Keratinocyte (primary cell): ENCODE measurements at regions not wholly inside any gene's neighbourhood (a gene's known extent, or its start where the extent isn't known, plus 50 kb on each side); places are given as distances from the start of the nearest gene placed in this dataset.

ENCODE experiments used
- DNase-seq: peaks from one replicate; pipeline ENCODE4 v3.0.0-alpha.2; 2011; ENCODE audit warnings: low read depth, missing footprints, low spot score
- FAIRE-seq: peaks from 2 replicates; lab custom pipeline; 2011; peaks lifted over from hg19 to GRCh38; lab: Jason Lieb, UNC
- H2AFZ ChIP-seq: 2 replicates; pipeline ENCODE4 v1.6.0; 2012; ENCODE audit warnings: low read length, control low read depth, inconsistent platforms; ENCODE audit not compliant: control insufficient read depth
- H3K27ac ChIP-seq: 2 replicates; pipeline ENCODE4 v1.5.1; 2011; ENCODE audit warnings: low read length; ENCODE audit not compliant: control insufficient read depth, insufficient read depth
- H3K27me3 ChIP-seq: 3 replicates; pipeline ENCODE4 v1.6.0; 2011; ENCODE audit warnings: low read length; ENCODE audit not compliant: control insufficient read depth, insufficient read depth; ENCODE audit errors: extremely low read depth
- H3K36me3 ChIP-seq, 2 experiments: 2 replicates in 1 of 2; 3 replicates in 1 of 2; pipeline ENCODE4 v1.5.1; 2011; ENCODE audit warnings: low read length in 2 of 2, mild to moderate bottlenecking in 1 of 2; ENCODE audit not compliant: control insufficient read depth in 2 of 2, insufficient read depth in 2 of 2; ENCODE audit errors: extremely low read depth in 1 of 2
- H3K4me1 ChIP-seq: 3 replicates; pipeline ENCODE4 v1.5.1; 2011; ENCODE audit warnings: low read length; ENCODE audit not compliant: control insufficient read depth, insufficient read depth; ENCODE audit errors: extremely low read depth
- H3K4me2 ChIP-seq: 3 replicates; pipeline ENCODE4 v1.6.0; 2011; ENCODE audit warnings: low read depth, low read length; ENCODE audit not compliant: control insufficient read depth, insufficient read depth; ENCODE audit errors: extremely low read depth
- H3K4me3 ChIP-seq, 3 experiments: fragments of 200-600 bp in 1 of 3; sonication (generic) in 1 of 3; 2 replicates in 2 of 3; 3 replicates in 1 of 3; pipeline ENCODE4 v1.5.1; 2011 to 2016; ENCODE audit warnings: low read length in 3 of 3, mild to moderate bottlenecking in 3 of 3, control low read depth in 2 of 3, inconsistent platforms in 1 of 3, low read depth in 1 of 3, mixed read lengths in 1 of 3, mixed run types in 1 of 3, moderate library complexity in 1 of 3; ENCODE audit not compliant: control insufficient read depth in 2 of 3, insufficient read depth in 2 of 3; ENCODE audit errors: extremely low read depth in 1 of 3
- H3K79me2 ChIP-seq: 2 replicates; pipeline ENCODE4 v1.6.0; 2012; ENCODE audit warnings: low read length; ENCODE audit not compliant: control insufficient read depth, insufficient read depth
- H3K9ac ChIP-seq: 3 replicates; pipeline ENCODE4 v1.6.0; 2011; ENCODE audit warnings: low read length; ENCODE audit not compliant: control insufficient read depth, insufficient read depth; ENCODE audit errors: extremely low read depth
- H3K9me1 ChIP-seq: 3 replicates; pipeline ENCODE4 v1.6.0; 2011; ENCODE audit warnings: low read length; ENCODE audit not compliant: control insufficient read depth, insufficient read depth; ENCODE audit errors: extremely low read depth
- H3K9me3 ChIP-seq: 2 replicates; pipeline ENCODE4 v1.5.1; 2012; ENCODE audit warnings: low read depth, low read length; ENCODE audit not compliant: control insufficient read depth
- H4K20me1 ChIP-seq: 3 replicates; pipeline ENCODE4 v1.6.0; 2011; ENCODE audit warnings: low read length; ENCODE audit not compliant: control insufficient read depth, insufficient read depth; ENCODE audit errors: extremely low read depth
- EZH2 ChIP-seq: IDR thresholded peaks from one replicate; pipeline ENCODE4 v1.6.1; 2012; ENCODE audit warnings: inconsistent platforms, mild to moderate bottlenecking, low read length, moderate library complexity
- dilution Hi-C: fragments of 300-500 bp; cut with MboI; formaldehyde crosslinking; loops from one replicate; pipeline ENCODE4 v1.7.0; 2020; ENCODE audit warnings: low sequenced_read_pairs; ENCODE audit not compliant: extremely low pct_ligation_motif_present
- TF ChIP-seq, protein P1 (sequence below), 3 experiments: IDR thresholded peaks in 1 of 3; conservative IDR thresholded peaks in 1 of 3; optimal IDR thresholded peaks in 1 of 3; 2 replicates in 2 of 3; 3 replicates in 1 of 3; pipeline versions ENCODE3 to v1.5.1; 2011; ENCODE audit warnings: low read length in 3 of 3, mild to moderate bottlenecking in 3 of 3, moderate library complexity in 2 of 3, control low read depth in 1 of 3, inconsistent platforms in 1 of 3; ENCODE audit not compliant: insufficient read depth in 2 of 3; ENCODE audit errors: extremely low read depth in 1 of 3

DNA sequence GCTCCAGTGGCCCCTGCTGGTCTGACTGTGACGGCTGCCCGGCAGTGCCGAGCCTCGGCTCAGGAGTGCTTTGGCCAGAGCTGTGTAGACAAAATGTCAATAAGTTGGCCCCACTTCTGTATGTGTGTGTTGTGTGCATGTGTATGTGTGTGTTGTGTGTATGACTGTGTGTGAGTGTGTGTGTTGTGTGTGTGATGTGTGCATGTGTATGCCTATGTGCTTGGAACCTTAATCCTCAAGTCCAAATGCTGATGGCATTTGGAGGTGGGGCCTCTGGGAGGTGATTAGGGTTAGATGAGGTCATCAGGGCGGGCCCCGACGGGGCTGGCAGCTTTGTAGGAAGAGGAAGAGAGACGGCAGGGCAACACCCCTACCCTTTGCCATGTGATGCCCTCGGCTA lies 269.0 kb downstream of the DCDC2C start:
- dilution Hi-C loops = no loop called here
- H2AFZ ChIP-seq = no peak overlapping the region
- FAIRE-seq = no peak

DNA sequence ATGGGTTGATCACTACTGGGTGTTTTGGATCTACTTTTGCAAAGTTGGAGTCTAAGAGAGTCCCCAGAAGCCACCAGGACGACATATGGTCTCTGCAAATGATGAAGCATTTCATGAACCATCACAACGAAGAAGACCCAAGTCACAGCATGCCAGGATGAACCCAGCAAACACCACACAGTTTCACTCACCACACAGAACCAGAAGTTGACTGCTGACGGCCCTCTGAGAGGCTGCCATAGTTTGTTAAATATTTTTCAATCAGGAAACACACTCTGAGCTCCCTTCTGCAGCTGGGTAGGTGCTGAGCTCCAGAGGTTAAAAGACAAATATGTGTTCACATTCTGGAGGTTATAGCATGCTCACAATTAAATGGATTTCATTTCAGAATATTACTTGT lies 271.4 kb downstream of the DCDC2C start:
- Histone ChIP-seq H3K4me2 (no peak overlapping the region), H3K4me3 (no peak overlapping the region), H3K9ac (no peak overlapping the region), H3K79me2 (no peaks in the 10 kb centered on the region), H3K36me3 (no peaks in the 10 kb centered on the region), H3K9me3 (peaks cover 21% of the 10 kb centered on the region), H3K27me3 (no peaks in the 10 kb centered on the region), H2AFZ (no peak overlapping the region), H3K27ac (no peak overlapping the region), H3K4me1 (no peaks in the 10 kb centered on the region), H3K9me1 (no peaks in the 10 kb centered on the region), H4K20me1 (no peaks in the 10 kb centered on the region)
- FAIRE-seq (no peak), DNase-seq (no peak)
- dilution Hi-C loops = no loop called here
- no peak for TF ChIP-seq EZH2
- TF ChIP-seq, protein P1, sequence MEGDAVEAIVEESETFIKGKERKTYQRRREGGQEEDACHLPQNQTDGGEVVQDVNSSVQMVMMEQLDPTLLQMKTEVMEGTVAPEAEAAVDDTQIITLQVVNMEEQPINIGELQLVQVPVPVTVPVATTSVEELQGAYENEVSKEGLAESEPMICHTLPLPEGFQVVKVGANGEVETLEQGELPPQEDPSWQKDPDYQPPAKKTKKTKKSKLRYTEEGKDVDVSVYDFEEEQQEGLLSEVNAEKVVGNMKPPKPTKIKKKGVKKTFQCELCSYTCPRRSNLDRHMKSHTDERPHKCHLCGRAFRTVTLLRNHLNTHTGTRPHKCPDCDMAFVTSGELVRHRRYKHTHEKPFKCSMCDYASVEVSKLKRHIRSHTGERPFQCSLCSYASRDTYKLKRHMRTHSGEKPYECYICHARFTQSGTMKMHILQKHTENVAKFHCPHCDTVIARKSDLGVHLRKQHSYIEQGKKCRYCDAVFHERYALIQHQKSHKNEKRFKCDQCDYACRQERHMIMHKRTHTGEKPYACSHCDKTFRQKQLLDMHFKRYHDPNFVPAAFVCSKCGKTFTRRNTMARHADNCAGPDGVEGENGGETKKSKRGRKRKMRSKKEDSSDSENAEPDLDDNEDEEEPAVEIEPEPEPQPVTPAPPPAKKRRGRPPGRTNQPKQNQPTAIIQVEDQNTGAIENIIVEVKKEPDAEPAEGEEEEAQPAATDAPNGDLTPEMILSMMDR (optimal IDR thresholded peaks at IDR 0.05 in 1 of 3, IDR thresholded peaks at IDR 0.05 in 1 of 3, conservative IDR thresholded peaks at IDR 0.05 in 1 of 3; ENCODE audit: extremely low read depth in 1 of 3, insufficient read depth in 2 of 3, low read length in 3 of 3) = no peak

More for the DNA sequence above, 269.0 kb downstream of the DCDC2C start:
- Histone ChIP-seq H3K9ac (no peak overlapping the region), H3K4me3 (no peak overlapping the region), H3K9me1 (no peaks in the 10 kb centered on the region), H4K20me1 (no peaks in the 10 kb centered on the region), H3K9me3 (peaks cover 21% of the 10 kb centered on the region), H3K4me1 (no peaks in the 10 kb centered on the region), H3K79me2 (no peaks in the 10 kb centered on the region), H3K27ac (no peak overlapping the region), H3K4me2 (no peak overlapping the region), H3K27me3 (no peaks in the 10 kb centered on the region), H3K36me3 (no peaks in the 10 kb centered on the region)
- TF ChIP-seq EZH2 = no peak
- TF ChIP-seq, protein P1 (optimal IDR thresholded peaks at IDR 0.05 in 1 of 3, IDR thresholded peaks at IDR 0.05 in 1 of 3, conservative IDR thresholded peaks at IDR 0.05 in 1 of 3; ENCODE audit: extremely low read depth in 1 of 3, insufficient read depth in 2 of 3, low read length in 3 of 3) = no peak
- DNase-seq = no peak
